ENCODE measurements at regions not wholly inside any gene's neighbourhood (a gene's known extent, or its start where the extent isn't known, plus 50 kb on each side); places are given as distances from the start of the nearest gene placed in this dataset.
"Not testable (repeated sequence)": the region's sequence is repeated elsewhere in the genome, so short reads cannot be mapped to it uniquely, and the experiment has no call there.

- in situ Hi-C loops (cut with HindIII; ENCODE audit: low sequenced_read_pairs) = no loop called here
- no peak for DNase-seq (ENCODE audit: low spot score)
Measured at GRCh38 chr13:22828081-22828480, 352.7 kb upstream of the SGCG start.

DNA sequence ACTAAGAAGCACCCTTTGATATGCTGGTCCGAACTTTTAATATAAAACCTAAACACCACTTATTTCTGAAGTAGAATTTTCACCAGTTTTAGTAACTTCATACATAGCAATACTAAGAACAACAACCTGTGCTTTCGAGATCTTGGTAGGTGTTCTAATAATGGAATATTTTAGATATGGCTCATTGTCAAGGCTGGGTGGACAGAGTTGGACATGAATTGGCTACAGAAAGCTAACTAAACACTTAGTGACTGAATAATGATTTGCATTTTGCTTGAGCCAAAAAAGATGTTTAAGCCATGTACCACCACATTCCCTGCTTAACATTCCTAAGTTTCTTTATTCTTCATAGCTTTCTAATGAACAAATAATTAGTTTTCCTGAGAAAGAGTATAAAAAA, 344.3 kb upstream of the SGCG start:
- no peak for DNase-seq (ENCODE audit: low spot score)
- in situ Hi-C loops (cut with HindIII; ENCODE audit: low sequenced_read_pairs) = no loop called here

DNA sequence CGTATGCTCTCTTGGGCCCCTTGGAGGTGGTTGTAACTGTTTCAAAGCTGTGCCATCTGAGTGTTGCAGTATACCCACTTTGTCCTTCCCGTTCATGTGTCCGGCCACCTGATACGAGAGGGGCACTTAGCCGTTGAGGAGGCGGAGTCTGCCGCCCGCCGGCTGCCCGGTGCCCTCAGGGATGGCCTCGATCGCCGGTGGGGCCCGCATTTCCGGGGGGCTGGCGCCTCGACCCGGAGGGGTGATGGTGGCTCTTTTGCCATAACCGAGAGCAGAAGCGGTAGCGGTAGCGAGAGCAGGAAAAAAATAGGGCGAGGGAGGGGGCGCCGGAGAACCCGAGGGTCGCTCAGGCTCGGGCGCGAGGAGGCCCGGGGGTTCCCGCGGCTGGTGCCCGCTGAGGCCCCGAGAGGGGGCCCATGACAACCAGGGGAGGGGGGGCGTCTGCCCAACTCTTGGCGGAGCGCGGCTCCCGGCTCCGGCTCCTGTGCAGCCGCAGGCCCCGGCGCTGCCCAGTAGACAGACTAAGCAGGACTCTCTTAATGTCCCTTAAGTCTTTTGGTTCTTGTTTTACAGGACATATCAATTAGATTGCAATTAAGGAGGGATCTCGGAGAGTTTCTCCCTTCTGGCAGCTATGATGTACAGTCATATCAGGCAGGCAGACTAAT, 342.7 kb upstream of the SGCG start:
- in situ Hi-C loops (cut with HindIII; ENCODE audit: low sequenced_read_pairs) = no loop called here

DNA sequence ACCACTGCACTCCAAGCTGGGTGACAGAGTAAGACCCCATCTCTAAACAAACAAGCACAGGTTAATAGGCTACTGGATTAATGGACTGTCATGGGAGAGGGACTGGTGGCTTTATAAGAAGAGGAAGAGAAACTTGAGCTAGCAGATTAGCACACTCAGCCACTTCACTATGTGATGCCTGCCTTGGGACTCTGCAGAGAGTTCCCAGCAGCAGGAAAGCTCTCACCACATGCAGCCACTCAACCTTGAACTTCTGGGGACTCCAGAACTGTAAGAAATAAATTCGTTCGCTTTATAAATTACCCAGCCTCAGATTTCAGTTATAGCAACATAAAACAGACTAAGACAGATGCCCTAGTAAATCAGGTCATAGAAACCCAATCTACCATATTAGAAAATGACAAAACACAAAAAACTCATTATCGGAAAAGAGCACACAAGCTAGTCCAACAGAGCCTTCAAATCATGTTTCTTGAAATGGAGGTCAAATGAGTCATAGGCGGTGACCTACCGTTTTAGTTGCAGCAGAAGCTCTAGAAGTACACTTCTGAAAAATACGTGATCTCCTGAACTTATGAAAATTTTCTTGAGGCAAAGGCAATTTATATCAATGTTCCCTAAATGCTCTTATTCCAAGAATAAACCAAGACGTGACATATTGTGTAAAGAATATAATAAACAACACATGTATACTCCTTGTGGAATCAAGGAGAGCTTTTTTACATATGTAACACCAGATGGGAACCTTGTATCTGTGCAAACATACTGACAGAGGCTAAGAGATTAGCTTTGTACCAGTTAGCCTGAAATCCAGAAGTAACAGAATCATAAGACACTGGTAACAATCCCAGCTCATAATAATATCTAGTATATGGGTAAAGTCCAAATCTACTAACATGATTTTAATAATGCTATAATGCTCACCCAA, 340.9 kb upstream of the SGCG start:
- in situ Hi-C loops (cut with HindIII; ENCODE audit: low sequenced_read_pairs) = no loop called here
- DNase-seq (ENCODE audit: low spot score) = no peak

More for the DNA sequence above, 342.7 kb upstream of the SGCG start:
- no peak for DNase-seq (ENCODE audit: low spot score)

DNA sequence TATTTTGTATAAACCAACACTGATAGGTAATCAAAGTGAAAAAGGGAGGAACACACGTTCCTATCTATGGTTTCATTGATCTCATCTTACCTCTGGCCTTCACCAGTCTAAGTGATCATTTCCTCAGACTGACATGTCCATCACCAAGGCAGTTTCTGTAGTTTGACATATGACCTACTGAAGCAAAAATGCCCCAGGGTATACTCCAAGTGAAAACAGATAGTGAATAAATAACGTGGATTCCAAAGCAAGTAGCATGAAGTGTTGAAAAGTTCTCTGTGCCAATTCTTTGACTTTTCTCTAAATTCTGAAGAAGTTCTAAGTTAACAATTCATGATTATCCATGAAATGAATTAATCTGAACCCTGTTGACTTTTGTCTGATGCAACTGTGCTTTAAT, 334.2 kb upstream of the SGCG start:
- in situ Hi-C loops (cut with HindIII; ENCODE audit: low sequenced_read_pairs) = no loop called here
- DNase-seq (ENCODE audit: low spot score) = no peak

DNA sequence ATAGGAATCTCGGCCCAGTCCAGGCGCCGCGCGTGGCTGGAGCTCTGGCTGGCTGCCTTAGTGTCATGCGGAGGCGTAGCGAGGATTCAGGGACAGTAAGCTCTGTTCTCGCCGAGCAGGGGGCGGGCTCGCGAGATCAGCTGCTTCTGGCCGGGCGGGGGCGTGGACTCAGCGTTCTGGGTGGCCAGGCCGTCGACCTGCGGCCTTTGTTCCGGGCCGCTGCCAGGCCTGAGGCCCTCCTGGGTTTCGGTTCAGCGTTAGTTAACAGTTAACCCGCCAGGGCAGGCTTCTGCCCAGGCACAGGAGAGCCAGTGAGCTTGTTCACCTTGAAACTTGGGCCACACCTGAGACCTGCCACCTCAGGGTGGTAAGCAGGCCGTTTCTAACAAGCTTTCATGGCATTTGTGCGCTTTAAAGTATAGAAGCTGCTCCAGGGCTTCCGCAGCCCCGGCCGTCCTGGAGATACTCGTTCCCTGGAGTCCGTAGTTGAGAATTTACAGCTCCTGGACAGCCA, 332.2 kb upstream of the SGCG start:
- no peak for DNase-seq (ENCODE audit: low spot score)
- in situ Hi-C loops (cut with HindIII; ENCODE audit: low sequenced_read_pairs) = no loop called here

DNA sequence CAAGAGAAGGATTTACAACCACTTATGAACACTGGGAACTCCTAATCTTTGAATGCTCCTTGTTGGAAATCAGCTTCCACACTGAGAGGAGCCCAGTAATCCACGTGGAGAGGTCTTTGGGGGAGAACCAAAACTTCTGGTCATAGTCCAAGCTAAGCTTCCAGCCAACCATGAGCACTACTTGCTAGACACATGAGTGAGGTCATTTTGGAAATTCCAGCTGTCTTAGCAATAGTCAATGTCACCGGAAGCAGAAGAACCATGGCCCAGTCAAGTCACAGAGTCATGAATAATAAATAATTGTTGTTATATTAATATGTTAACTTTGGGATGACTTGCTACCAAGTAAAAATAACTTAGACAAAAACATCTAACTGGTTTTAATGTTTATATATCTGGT, 324.9 kb upstream of the SGCG start:
- in situ Hi-C loops (cut with HindIII; ENCODE audit: low sequenced_read_pairs) = no loop called here
- DNase-seq (ENCODE audit: low spot score) = no peak

DNA sequence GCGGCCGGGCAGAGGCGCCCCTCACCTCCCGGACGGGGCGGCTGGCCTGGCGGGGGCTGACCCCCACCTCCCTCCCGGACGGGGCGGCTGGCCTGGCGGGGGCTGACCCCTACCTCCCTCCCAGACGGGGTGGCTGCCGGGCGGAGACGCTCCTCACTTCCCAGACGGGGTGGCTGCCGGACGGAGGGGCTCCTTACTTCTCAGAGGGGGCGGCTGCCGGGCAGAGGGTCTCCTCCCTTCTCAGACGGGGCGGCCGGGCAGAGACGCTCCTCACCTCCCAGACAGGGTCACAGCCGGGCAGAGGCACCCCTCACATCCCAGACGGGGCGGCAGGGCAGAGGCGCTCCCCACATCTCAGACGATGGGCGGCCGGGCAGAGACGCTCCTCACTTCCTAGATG, 321.8 kb upstream of the SGCG start:
- DNase-seq (ENCODE audit: low spot score); in situ Hi-C loops (cut with HindIII; ENCODE audit: low sequenced_read_pairs): not testable (repeated sequence)

- in situ Hi-C loops (cut with HindIII; ENCODE audit: low sequenced_read_pairs); DNase-seq (ENCODE audit: low spot score): not testable (repeated sequence)
Measured at GRCh38 chr13:22859411-22859810, 321.4 kb upstream of the SGCG start.

DNA sequence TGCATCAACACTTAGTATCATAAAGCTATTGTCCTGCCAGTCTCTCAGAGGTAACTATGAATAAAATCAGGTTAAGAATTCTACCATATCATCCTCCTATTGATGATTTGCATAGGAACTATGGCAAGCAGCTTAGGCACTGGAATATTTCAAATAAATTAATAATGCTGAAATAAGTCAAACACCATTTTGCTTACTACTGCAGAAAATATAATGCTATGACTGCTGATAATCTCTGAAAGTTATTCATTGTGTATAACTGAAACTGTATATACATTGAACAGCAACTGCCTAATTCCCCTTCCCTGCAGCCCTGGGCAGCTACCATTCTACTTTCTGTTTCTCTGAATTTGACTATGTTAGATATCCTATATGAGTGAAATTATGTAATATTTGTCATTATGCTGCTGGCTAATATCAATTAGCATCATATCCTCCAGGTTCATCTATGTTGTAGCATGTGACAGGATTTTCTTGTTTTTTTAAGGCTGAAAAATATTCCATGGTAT, 318.8 kb upstream of the SGCG start:
- in situ Hi-C loops (cut with HindIII; ENCODE audit: low sequenced_read_pairs) = no loop called here

DNA sequence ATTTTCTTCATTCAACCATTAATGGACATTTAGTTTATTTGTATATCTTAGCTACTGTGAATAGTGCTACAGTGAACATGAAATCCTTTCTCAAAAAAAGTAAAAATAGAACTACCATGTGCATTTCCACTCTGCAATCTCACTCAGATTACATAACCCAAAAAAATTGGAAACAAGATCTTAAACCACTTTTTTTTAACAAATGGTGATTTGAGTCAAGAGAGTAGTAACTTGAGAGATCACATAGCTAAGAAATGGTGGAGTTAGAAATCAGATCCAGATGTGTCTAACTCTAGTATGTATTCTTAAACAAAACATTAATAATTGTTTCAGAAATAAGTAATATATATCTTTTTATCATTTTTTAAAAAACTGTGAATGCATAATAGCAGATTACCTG, 318.3 kb upstream of the SGCG start:
- no peak for DNase-seq (ENCODE audit: low spot score)
- in situ Hi-C loops (cut with HindIII; ENCODE audit: low sequenced_read_pairs) = no loop called here

More for the DNA sequence above, 318.8 kb upstream of the SGCG start:
- DNase-seq (ENCODE audit: low spot score) = no peak

- no peak for DNase-seq (ENCODE audit: low spot score)
- in situ Hi-C loops (cut with HindIII; ENCODE audit: low sequenced_read_pairs) = no loop called here
Measured at GRCh38 chr13:22866221-22866620, 314.6 kb upstream of the SGCG start.

DNA sequence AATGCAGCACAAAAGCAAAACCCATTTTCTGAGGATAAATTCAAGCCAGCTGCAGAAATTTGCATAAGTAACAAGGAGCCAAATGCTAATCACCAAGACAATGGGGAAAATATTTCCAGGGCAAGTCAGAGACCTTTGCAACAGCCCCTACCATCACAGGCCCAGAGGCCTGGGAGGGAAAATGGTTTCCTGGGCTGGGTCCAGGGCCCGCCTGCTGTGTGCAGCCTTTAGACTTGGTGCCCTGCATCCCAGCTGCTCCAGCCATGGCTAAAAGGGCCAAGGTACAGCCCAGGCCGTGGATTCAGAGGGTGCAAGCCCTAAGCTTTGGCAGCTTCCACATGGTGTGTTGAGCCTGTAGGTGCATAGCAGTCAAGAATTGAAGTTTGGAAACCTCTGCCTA, 309.5 kb upstream of the SGCG start:
- in situ Hi-C loops (cut with HindIII; ENCODE audit: low sequenced_read_pairs) = no loop called here
- DNase-seq (ENCODE audit: low spot score) = no peak

- no peak for DNase-seq (ENCODE audit: low spot score)
- in situ Hi-C loops (cut with HindIII; ENCODE audit: low sequenced_read_pairs) = no loop called here
Measured at GRCh38 chr13:22874839-22875238, 305.9 kb upstream of the SGCG start.

GRCh38 chr13:22877421-22877820, 303.4 kb upstream of the SGCG start:
- in situ Hi-C loops (cut with HindIII; ENCODE audit: low sequenced_read_pairs) = no loop called here
- DNase-seq (ENCODE audit: low spot score) = no peak

- no peak for DNase-seq (ENCODE audit: low spot score)
- in situ Hi-C loops (cut with HindIII; ENCODE audit: low sequenced_read_pairs) = no loop called here
Measured at GRCh38 chr13:22880741-22881720, 299.7 kb upstream of the SGCG start.

DNA sequence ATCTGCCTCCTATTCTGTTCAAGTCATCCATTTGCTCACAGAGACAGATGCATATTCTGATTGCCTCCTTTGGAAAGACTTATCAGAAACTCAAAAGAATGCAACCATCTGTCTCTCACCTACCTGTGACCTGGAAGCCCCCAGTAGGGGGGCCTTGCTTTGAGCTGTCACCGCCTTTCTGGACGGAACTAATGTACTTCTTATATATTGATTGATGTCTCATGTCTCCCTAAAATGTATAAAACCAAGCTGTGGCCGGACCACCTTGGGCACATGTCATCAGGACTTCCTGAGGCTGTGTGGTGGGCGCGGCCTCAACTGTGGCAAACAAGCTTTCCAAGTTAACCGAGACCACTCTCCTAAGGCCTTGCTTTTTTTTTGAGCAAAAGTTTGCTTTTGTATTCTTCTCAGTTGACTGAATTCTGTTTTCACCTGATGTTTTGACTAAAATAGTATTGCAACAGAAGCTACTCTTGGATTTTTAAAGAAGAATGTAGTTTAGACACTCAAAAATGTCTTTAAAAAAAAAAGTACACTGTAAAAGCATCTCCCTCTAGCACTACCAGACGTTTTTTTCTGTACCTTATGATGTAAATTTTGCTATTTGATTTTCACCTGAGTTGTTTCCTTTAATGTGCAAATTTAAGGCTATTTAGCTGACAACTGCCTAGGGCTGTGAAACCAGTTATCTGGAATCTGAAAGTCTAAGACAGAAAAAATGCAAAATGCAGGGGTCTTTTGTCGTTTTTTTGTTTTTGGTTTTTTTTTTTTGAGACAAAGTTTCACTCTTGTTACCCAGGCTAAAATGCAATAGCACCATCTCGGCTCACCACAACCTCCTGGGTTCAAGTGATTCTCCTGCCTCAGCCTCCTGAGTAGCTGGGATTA, 298.8 kb upstream of the SGCG start:
- DNase-seq (ENCODE audit: low spot score); in situ Hi-C loops (cut with HindIII; ENCODE audit: low sequenced_read_pairs): not testable (repeated sequence)

GRCh38 chr13:22883262-22883840, 297.4 kb upstream of the SGCG start:
- in situ Hi-C loops (cut with HindIII; ENCODE audit: low sequenced_read_pairs) = no loop called here
- DNase-seq (ENCODE audit: low spot score) = no peak

Measured in G401 (cell line).